GM12872 (cell line): ENCODE measurements at regions not wholly inside any gene's neighbourhood (a gene's known extent, or its start where the extent isn't known, plus 50 kb on each side); places are given as distances from the start of the nearest gene placed in this dataset.

Experiments used
- TF ChIP-seq, protein P1 (sequence below): IDR thresholded peaks from 3 replicates; pipeline ENCODE4 v1.5.1; 2011; ENCODE audit warnings: low read depth, mild to moderate bottlenecking, low read length, moderate library complexity; ENCODE audit not compliant: insufficient read depth

DNA sequence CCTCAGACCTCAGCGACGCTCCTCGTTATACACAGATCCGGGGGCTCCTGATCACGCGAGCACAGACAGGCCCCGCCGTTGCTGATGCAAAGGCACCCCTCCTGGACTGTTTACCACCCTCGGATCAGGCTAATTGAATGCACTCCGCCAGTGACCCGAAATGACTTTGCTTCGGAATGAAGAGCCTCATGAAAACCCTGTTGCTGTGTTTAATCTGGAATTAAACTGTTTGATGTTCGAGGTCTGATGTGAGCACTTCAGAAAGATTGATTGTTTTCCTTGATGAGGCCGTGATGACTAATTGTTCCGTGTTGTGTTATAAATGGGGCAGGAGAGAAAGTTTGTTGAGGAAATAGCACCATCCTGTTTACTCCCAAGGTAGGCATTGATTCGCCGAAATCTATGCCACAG lies 190.5 kb upstream of the PPP1R26 start:
- TF ChIP-seq, protein P1, sequence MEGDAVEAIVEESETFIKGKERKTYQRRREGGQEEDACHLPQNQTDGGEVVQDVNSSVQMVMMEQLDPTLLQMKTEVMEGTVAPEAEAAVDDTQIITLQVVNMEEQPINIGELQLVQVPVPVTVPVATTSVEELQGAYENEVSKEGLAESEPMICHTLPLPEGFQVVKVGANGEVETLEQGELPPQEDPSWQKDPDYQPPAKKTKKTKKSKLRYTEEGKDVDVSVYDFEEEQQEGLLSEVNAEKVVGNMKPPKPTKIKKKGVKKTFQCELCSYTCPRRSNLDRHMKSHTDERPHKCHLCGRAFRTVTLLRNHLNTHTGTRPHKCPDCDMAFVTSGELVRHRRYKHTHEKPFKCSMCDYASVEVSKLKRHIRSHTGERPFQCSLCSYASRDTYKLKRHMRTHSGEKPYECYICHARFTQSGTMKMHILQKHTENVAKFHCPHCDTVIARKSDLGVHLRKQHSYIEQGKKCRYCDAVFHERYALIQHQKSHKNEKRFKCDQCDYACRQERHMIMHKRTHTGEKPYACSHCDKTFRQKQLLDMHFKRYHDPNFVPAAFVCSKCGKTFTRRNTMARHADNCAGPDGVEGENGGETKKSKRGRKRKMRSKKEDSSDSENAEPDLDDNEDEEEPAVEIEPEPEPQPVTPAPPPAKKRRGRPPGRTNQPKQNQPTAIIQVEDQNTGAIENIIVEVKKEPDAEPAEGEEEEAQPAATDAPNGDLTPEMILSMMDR, result no peak

DNA sequence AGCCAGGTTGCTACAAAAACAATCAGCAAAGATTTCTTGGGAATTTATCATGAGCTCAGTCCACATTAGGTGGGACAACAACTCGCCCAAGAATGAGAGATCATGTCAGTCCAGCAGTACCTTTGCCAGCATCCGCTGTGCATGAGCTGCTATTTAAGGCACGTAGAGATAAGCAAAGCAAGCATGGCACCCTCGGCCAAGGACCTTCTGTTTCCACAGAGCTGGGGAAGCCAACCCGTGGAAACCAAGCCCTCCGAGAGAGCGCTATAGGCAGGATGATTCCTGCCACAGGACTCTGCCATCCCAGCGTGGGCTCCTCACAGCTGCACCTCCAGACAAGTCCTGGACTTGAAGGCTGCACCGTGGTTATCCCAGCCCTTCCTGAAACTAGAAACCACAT lies 189.5 kb upstream of the PPP1R26 start:
- TF ChIP-seq, protein P1, result no peak

DNA sequence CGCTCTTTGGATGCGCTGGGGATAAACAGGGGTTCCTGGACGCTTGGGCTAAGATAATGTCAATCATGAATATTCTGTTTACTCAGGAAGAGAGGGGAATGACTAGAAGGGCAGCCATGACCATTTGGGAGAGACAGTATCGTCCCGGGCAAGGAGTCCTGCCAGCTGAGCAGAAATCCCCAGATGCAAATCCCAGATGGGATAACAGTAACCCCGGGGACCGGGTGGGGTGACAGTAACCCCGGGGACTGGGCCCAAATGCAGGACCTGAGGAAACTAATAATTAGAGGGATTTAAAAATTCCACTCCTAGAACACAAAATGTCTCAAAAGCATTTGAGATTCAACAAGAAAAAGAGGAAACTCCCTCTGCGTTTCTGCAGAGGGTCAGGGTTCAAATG lies 189.0 kb upstream of the PPP1R26 start:
- TF ChIP-seq, protein P1, result no peak

DNA sequence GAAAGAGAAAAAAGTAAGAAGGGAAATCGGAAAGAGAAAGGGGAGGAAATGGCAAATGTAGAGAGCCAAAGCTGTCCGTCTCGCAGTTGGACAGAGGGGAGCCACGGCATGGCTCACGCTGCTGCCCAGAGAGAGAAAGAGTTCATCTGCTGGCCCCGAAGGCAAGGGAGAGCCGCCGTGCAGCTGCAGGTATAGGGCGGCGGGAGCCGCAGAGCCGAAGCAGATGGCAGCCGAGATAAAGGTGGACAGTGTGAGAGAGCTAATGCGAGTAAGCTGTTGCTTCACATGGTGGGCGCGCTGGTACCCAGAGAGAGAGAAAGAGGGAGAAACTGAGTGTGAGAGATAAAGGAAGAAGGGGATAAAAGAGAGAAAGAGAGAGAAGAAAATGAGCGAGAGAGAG lies 188.4 kb upstream of the PPP1R26 start:
- TF ChIP-seq, protein P1, result no peak

DNA sequence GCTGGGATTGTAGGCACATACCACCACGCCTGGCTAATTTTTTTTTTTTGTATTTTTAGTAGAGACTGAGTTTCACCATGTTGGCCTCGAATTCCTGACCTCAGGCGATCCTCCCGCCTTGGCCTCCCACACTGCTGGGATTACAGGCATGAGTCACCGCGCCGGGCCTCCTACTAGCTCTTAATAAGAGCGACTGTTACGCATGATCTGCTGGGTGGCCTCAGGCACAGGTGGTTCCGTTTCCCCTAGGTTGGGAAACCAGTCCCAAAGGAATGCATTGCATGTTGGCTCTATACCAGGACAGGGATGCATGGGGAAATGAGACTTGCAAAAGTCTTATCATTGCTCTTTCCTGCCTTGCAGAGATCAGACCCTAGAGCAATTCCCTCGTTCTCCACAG lies 184.7 kb upstream of the PPP1R26 start:
- TF ChIP-seq, protein P1, result no peak

DNA sequence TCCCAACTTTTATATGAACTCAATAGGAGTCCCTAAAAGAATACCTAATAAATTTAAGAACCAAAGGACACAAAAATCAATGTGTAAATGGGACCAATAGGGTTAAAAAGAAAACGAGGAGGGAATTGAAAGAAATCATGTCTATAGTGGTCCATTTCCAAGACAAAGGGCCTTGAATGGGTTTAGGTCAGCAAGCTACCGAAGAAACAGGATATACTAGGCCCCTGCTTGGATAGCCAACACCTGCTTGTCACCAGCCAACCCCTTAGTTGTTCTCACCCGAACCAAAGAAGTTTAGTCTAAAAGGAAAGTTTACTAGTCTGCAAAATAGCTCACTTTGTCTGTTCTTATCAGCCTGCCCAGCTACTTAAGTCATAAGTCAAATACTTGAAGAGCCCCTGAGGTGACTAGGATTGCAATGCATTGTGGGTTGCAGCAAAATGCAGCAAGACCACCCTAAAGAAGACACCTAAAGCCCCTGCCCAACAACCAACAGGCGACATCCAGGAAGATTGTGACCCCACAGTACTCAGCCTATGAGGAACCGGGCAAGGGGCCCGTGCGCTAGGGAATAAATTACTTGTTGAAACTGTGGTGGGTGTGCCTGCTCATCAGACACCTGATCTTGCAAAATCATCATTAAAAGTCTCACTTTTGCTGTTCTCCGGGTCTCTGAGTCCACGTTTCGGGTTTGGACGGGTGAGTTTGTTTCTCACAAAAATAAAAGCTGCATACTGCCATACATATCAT lies 183.9 kb upstream of the PPP1R26 start:
- TF ChIP-seq, protein P1, result no peak

DNA sequence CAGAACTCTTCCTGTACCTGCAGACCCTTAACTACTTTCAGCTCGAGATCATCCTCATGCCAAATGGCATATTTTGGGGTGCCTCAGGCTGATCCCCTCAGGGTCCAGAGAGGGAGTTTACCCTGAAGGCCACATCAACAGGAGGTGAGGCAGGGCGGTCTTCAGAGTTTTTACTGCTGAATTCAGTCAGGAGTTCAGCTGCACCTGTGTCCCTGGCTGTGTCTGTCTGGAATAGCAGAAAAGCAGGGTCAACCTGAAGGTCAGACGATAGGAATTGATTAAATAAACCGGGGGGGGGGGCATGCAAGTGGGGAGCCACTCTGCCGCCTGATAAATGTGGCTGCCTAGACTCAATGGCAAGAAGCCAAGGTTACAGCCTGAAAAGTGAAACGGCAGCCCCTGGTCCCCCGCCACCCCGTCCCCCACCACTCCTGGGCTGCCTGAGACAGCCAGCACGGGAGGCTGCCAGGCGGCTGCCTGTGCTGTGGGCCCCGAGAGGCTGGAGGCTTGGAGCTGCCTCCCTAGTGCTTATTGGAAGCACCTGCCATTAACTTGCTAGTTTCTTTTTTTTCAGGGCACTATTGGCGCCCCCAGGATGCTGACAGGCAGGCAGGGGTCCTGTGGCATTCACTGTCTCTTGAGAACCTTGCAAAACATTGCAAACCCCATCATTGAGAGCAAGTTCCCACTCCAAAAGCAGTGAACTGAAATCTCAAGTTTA lies 182.7 kb upstream of the PPP1R26 start:
- TF ChIP-seq, protein P1, result no peak
